ENCODE measurements at regions not wholly inside any gene's neighbourhood (a gene's known extent, or its start where the extent isn't known, plus 50 kb on each side); places are given as distances from the start of the nearest gene placed in this dataset.

- in situ Hi-C loops (cut with HindIII; ENCODE audit: extremely low pct_ligation_motif_present, low pct_unique_long_range_greater_than_20kb): no loop called here
- Histone ChIP-seq H4K20me1 (ENCODE audit: insufficient read depth, low read length) (no peaks in the 10 kb centered on the region), H3K36me3 (replicated peaks in 1 of 2; ENCODE audit: control insufficient read depth in 1 of 2, insufficient read depth in 2 of 2, low read length in 2 of 2) (no peaks in the 10 kb centered on the region), H3K9ac (ENCODE audit: insufficient read depth, low read depth, low read length) (no peak overlapping the region), H3K79me2 (ENCODE audit: insufficient read depth, low read length) (no peaks in the 10 kb centered on the region), H3K4me1 (ENCODE audit: insufficient read depth, low read length) (no peaks in the 10 kb centered on the region), H2AFZ (ENCODE audit: low read length) (no peak overlapping the region), H3K4me2 (ENCODE audit: low read depth, low read length) (no peak overlapping the region), H3K4me3 (replicated peaks in 1 of 3; ENCODE audit: insufficient read depth in 1 of 3, low read depth in 2 of 3, low read length in 3 of 3) (no peak overlapping the region), H3K27ac (ENCODE audit: extremely low read length, insufficient read depth, low read length) (no peak overlapping the region), H3K9me3 (ENCODE audit: low read length) (no peaks in the 10 kb centered on the region), H3K27me3 (ENCODE audit: control insufficient read depth in 1 of 2, insufficient read depth in 2 of 2, low read length in 2 of 2) (no peaks in the 10 kb centered on the region)
- intact Hi-C loops (cut with micrococcal nuclease; ENCODE audit: unreplicated experiment): no loop called here
- ChIA-PET POLR2A (no interaction called here), CTCF (ENCODE audit: low intra/inter-chr PET ratio, low total read pairs) (no interaction called here)
- DNase-seq (ENCODE audit: low spot score) (no peak), ATAC-seq (no peak), FAIRE-seq (no peak)
- no TSS peak for BruUV-seq (replicated peaks)
- WGBS (ENCODE audit: low lambda C conversion rate): 0% methylated on average over 1 of the region's 1 CpG
- TF ChIP-seq BRD4 (CRISPR knock-in tag; IDR thresholded peaks at IDR 0.05) (no peak), MAFK (conservative IDR thresholded peaks at IDR 0.05 in 1 of 2, IDR thresholded peaks at IDR 0.05 in 1 of 2; ENCODE audit: low read length in 2 of 2) (peak; percentile 95 to 98), MAFF (IDR thresholded peaks at IDR 0.05; ENCODE audit: low read depth, low read length) (peak; percentile 97)
These were observed 52.0 kb upstream of the PRR23C start for GRCh38 chr3:139096670-139097069.

GRCh38 chr3:139098391-139098790 lies 53.7 kb upstream of the PRR23C start:
- BruUV-seq (replicated peaks): no TSS peak
- no peak overlapping the region for H3K9ac ChIP-seq (ENCODE audit: insufficient read depth, low read depth, low read length)
- 60% methylated on average over 1 of the region's 1 CpG for WGBS (ENCODE audit: low lambda C conversion rate)
- TF ChIP-seq ZNF558 (CRISPR knock-in tag; IDR thresholded peaks at IDR 0.05; ENCODE audit: borderline replicate concordance) (no peak), ZBTB7B (CRISPR knock-in tag; IDR thresholded peaks at IDR 0.05) (no peak), ZSCAN20 (CRISPR knock-in tag; IDR thresholded peaks at IDR 0.05; ENCODE audit: borderline replicate concordance) (no peak), ZNF773 (CRISPR knock-in tag; IDR thresholded peaks at IDR 0.05; ENCODE audit: borderline replicate concordance) (no peak), RFXAP (CRISPR knock-in tag; IDR thresholded peaks at IDR 0.05; ENCODE audit: borderline replicate concordance) (no peak), RNF2 (conservative IDR thresholded peaks at IDR 0.05; ENCODE audit: low read depth) (no peak), ZBTB38 (CRISPR knock-in tag; IDR thresholded peaks at IDR 0.05) (no peak), ZNF749 (CRISPR knock-in tag; IDR thresholded peaks at IDR 0.05; ENCODE audit: borderline replicate concordance) (no peak)
- ChIA-PET POLR2A (no interaction called here), CTCF (ENCODE audit: low intra/inter-chr PET ratio, low total read pairs) (no interaction called here)
- ATAC-seq (no peak), DNase-seq (ENCODE audit: low spot score) (no peak), FAIRE-seq (no peak)
- no peaks in the 10 kb centered on the region for H3K9me3 ChIP-seq (ENCODE audit: low read length)
- H2AFZ ChIP-seq (ENCODE audit: low read length): no peak overlapping the region
- no peak overlapping the region for H3K4me3 ChIP-seq (replicated peaks in 1 of 3; ENCODE audit: insufficient read depth in 1 of 3, low read depth in 2 of 3, low read length in 3 of 3)
- H3K27ac ChIP-seq (ENCODE audit: extremely low read length, insufficient read depth, low read length): no peak overlapping the region
- H3K4me1 ChIP-seq (ENCODE audit: insufficient read depth, low read length): no peaks in the 10 kb centered on the region
- no peaks in the 10 kb centered on the region for H4K20me1 ChIP-seq (ENCODE audit: insufficient read depth, low read length)
- H3K4me2 ChIP-seq (ENCODE audit: low read depth, low read length): no peak overlapping the region
- no peaks in the 10 kb centered on the region for H3K27me3 ChIP-seq (ENCODE audit: control insufficient read depth in 1 of 2, insufficient read depth in 2 of 2, low read length in 2 of 2)
- no peaks in the 10 kb centered on the region for H3K36me3 ChIP-seq (replicated peaks in 1 of 2; ENCODE audit: control insufficient read depth in 1 of 2, insufficient read depth in 2 of 2, low read length in 2 of 2)
- in situ Hi-C loops (cut with HindIII; ENCODE audit: extremely low pct_ligation_motif_present, low pct_unique_long_range_greater_than_20kb): no loop called here
- intact Hi-C loops (cut with micrococcal nuclease; ENCODE audit: unreplicated experiment): no loop called here
- H3K79me2 ChIP-seq (ENCODE audit: insufficient read depth, low read length): no peaks in the 10 kb centered on the region
